ENCODE measurements at regions not wholly inside any gene's neighbourhood (a gene's known extent, or its start where the extent isn't known, plus 50 kb on each side); places are given as distances from the start of the nearest gene placed in this dataset.

DNA sequence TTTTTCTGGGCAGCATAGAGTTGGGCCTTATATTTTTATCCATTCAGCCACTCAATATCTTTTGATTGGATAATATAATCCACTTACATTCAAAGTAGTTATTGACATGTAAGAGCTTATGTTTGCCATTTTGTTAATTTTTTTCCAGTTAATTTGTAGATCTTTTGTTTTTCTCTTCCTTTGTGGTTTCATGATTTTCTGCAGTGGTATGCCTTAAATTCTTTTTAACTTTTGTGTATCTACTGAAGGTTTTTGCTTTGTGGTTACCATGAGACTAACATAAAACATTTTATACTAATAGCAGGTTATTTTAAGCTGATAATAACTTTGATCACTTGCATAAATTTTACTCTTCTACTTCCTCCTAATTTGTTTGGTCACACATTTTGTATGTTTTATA is 140.8 kb upstream of the GATB start:
- Histone ChIP-seq H3K9me3 (peaks cover 0 to 50% (median 32%) of the 10 kb centered on the region in 8 donors), H3K27ac (no peak overlapping the region), H3K36me3 (no peaks in the 10 kb centered on the region), H3K4me1 (peaks cover 0 to 6% (median 0%) of the 10 kb centered on the region in 6 donors), H3K4me3 (no peak overlapping the region), H3K27me3 (replicated peaks in 1 of 7) (no peaks in the 10 kb centered on the region)
- intact Hi-C loops (cut with DNase I; ENCODE audit: low total_unique reads), result no loop called here
- TF ChIP-seq POLR2AphosphoS5 (IDR thresholded peaks at IDR 0.05) (no peak), POLR2A (IDR thresholded peaks at IDR 0.05) (no peak)
- TF ChIP-seq, protein P1, sequence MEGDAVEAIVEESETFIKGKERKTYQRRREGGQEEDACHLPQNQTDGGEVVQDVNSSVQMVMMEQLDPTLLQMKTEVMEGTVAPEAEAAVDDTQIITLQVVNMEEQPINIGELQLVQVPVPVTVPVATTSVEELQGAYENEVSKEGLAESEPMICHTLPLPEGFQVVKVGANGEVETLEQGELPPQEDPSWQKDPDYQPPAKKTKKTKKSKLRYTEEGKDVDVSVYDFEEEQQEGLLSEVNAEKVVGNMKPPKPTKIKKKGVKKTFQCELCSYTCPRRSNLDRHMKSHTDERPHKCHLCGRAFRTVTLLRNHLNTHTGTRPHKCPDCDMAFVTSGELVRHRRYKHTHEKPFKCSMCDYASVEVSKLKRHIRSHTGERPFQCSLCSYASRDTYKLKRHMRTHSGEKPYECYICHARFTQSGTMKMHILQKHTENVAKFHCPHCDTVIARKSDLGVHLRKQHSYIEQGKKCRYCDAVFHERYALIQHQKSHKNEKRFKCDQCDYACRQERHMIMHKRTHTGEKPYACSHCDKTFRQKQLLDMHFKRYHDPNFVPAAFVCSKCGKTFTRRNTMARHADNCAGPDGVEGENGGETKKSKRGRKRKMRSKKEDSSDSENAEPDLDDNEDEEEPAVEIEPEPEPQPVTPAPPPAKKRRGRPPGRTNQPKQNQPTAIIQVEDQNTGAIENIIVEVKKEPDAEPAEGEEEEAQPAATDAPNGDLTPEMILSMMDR (IDR thresholded peaks at IDR 0.05 in 8 of 11, conservative IDR thresholded peaks at IDR 0.05 in 3 of 11), result no peak
- DNase-seq, result no peak

DNA sequence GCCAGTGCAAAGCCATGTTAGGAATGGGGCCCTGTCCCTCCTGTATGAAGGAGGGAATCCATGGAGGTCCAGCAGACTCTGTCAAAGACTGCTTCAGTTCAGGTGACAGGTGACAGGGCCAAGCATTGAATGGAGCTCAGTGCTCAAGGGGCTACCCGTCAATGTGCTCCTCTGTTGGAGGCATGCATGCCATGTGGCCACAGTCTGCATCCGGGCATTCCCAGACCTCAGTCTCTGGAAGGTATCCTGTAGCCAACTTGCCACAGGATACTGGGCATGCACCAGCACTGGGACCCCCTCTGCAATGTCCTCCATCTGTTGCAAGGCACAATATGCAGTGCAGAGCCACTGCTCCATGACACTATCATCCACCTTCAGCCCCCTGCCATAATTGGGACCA is 136.1 kb upstream of the GATB start:
- Histone ChIP-seq H3K4me1 (no peaks in the 10 kb centered on the region), H3K27ac (no peak overlapping the region), H3K9me3 (peaks cover 0 to 19% (median 13%) of the 10 kb centered on the region in 8 donors), H3K4me3 (no peak overlapping the region), H3K27me3 (replicated peaks in 1 of 7) (no peaks in the 10 kb centered on the region), H3K36me3 (no peaks in the 10 kb centered on the region)
- 83 to 100% (median 93%) methylated on average over 2 of the region's 2 CpGs for WGBS, 5 donors
- TF ChIP-seq POLR2A (IDR thresholded peaks at IDR 0.05) (no peak), POLR2AphosphoS5 (IDR thresholded peaks at IDR 0.05) (no peak)
- TF ChIP-seq, protein P1 (IDR thresholded peaks at IDR 0.05 in 8 of 11, conservative IDR thresholded peaks at IDR 0.05 in 3 of 11), result no peak
- intact Hi-C loops (cut with DNase I; ENCODE audit: low total_unique reads), result no loop called here
- no peak for DNase-seq

DNA sequence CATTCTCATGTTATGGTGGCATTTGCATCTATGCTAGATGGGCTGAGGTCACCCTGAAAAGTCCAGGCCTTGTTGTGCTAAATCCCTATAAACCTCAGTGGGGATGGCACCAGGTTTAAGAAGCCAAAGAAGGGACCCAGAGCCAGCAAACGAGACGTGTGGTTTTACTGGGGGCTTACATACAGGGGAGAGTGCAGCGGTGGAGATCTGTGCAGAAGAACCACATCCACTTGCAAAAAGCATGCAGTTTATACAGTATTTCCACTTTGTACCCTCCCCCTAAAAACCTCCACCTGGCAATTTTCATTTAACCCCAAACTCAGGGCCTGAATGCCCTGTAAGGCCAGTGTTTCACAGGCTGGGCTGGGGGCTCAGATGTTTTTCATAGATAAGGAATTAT is 134.9 kb upstream of the GATB start:
- Histone ChIP-seq H3K27ac (no peak overlapping the region), H3K27me3 (replicated peaks in 1 of 7) (no peaks in the 10 kb centered on the region), H3K4me3 (no peak overlapping the region), H3K36me3 (no peaks in the 10 kb centered on the region), H3K4me1 (no peaks in the 10 kb centered on the region), H3K9me3 (peaks cover 0 to 7% (median 2%) of the 10 kb centered on the region in 8 donors)
- TF ChIP-seq POLR2AphosphoS5 (IDR thresholded peaks at IDR 0.05) (no peak), POLR2A (IDR thresholded peaks at IDR 0.05) (no peak)
- TF ChIP-seq, protein P1 (IDR thresholded peaks at IDR 0.05 in 8 of 11, conservative IDR thresholded peaks at IDR 0.05 in 3 of 11), result no peak
- intact Hi-C loops (cut with DNase I; ENCODE audit: low total_unique reads), result no loop called here
- DNase-seq, result no peak
- WGBS, 5 donors, result 82 to 97% (median 92%) methylated on average over 3 of the region's 3 CpGs

DNA sequence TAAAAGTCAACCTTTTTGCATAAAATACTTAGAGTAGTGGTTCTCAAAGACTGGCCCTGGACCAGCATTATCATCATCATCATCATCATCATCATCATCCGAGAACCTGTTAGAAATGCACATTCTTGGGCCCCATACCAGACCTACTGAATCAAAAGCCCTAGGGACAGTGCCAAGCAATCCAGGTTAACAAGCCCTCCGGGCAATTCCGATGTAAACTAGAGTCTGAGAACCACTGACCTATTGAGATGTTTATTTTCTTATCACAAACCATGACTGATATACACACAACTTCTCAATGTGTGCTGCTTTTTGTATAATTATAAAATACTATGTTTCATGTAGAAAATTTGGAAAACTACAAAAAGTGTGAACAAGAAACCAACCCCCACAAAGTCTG is 133.4 kb upstream of the GATB start:
- intact Hi-C loops (cut with DNase I; ENCODE audit: low total_unique reads), result no loop called here
- Histone ChIP-seq H3K4me1 (no peaks in the 10 kb centered on the region), H3K27ac (no peak overlapping the region), H3K9me3 (no peaks in the 10 kb centered on the region), H3K4me3 (no peak overlapping the region), H3K36me3 (no peaks in the 10 kb centered on the region), H3K27me3 (replicated peaks in 1 of 7) (no peaks in the 10 kb centered on the region)
- no peak for DNase-seq
- 83 to 97% (median 92%) methylated on average over 3 of the region's 3 CpGs for WGBS, 5 donors
- no peak for TF ChIP-seq POLR2A (IDR thresholded peaks at IDR 0.05)
- no peak for TF ChIP-seq POLR2AphosphoS5 (IDR thresholded peaks at IDR 0.05)
- TF ChIP-seq, protein P1 (IDR thresholded peaks at IDR 0.05 in 8 of 11, conservative IDR thresholded peaks at IDR 0.05 in 3 of 11), result no peak
